ENCODE measurements at regions not wholly inside any gene's neighbourhood (a gene's known extent, or its start where the extent isn't known, plus 50 kb on each side); places are given as distances from the start of the nearest gene placed in this dataset.
"Not testable (repeated sequence)": the region's sequence is repeated elsewhere in the genome, so short reads cannot be mapped to it uniquely, and the experiment has no call there.

DNA sequence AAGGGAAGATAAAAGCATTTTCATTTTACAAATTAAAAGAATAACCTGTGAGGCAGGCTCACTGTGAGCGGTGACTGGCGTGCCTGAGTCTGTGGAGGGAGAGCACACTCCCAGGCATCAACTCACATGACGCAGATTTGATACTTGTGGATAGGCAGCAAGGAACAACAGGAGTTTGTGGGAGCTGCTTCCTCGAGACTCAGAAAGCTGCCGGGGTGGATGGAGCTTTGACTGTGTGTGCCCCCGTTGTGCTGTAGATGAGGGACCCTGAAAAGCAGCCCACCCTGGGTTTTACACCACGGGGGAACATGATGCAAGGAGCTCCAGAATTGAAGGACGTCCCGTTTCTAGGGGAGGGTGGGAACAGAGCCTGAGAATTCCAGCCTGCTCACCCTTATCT lies 764.3 kb upstream of the TPTE start:
- not testable (repeated sequence) for TF ChIP-seq POLR2AphosphoS5 (IDR thresholded peaks at IDR 0.05; ENCODE audit: low read depth); EZH2phosphoT487 (IDR thresholded peaks at IDR 0.05; ENCODE audit: unreplicated experiment); EZH2 (IDR thresholded peaks at IDR 0.05; ENCODE audit: low read depth, unreplicated experiment); CREB1 (CRISPR knock-in tag; IDR thresholded peaks at IDR 0.05; ENCODE audit: low read depth); CTCF (conservative IDR thresholded peaks at IDR 0.05; ENCODE audit: low read depth in 2 of 2); STAT1 (IDR thresholded peaks at IDR 0.05; ENCODE audit: unreplicated experiment)
- TF ChIP-seq, protein P1, sequence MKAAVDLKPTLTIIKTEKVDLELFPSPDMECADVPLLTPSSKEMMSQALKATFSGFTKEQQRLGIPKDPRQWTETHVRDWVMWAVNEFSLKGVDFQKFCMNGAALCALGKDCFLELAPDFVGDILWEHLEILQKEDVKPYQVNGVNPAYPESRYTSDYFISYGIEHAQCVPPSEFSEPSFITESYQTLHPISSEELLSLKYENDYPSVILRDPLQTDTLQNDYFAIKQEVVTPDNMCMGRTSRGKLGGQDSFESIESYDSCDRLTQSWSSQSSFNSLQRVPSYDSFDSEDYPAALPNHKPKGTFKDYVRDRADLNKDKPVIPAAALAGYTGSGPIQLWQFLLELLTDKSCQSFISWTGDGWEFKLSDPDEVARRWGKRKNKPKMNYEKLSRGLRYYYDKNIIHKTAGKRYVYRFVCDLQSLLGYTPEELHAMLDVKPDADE (IDR thresholded peaks at IDR 0.05): not testable (repeated sequence)
